Stimulated activated CD4-positive, alpha-beta T cell treated with anti-CD3 and anti-CD28 coated beads, Interleukin-15, amount 100 ng/mL, for 24 hours (primary cell): ENCODE measurements at regions not wholly inside any gene's neighbourhood (a gene's known extent, or its start where the extent isn't known, plus 50 kb on each side); places are given as distances from the start of the nearest gene placed in this dataset.

ENCODE experiments used
- DNase-seq: peaks from one replicate; pipeline ENCODE4 v3.0.0-alpha.2; 2020

GRCh38 chr2:147792966-147793617 lies 51.7 kb upstream of the ACVR2A start:
- no peak for DNase-seq

- no peak for DNase-seq
Observed at GRCh38 chr2:147790580-147790979, 54.2 kb upstream of the ACVR2A start.

GRCh38 chr2:147789720-147790119 lies 55.1 kb upstream of the ACVR2A start:
- DNase-seq: no peak

- no peak for DNase-seq
Observed at GRCh38 chr2:147789287-147789686, 55.5 kb upstream of the ACVR2A start.

GRCh38 chr2:147782141-147782930 lies 62.5 kb upstream of the ACVR2A start:
- DNase-seq: no peak

- no peak for DNase-seq
Observed at GRCh38 chr2:147779440-147779839, 65.4 kb upstream of the ACVR2A start.

GRCh38 chr2:147777394-147777793 lies 67.4 kb upstream of the ACVR2A start:
- no peak for DNase-seq

GRCh38 chr2:147774805-147775204 lies 70.0 kb upstream of the ACVR2A start:
- DNase-seq: no peak

GRCh38 chr2:147773479-147773878 lies 71.3 kb upstream of the ACVR2A start:
- no peak for DNase-seq

- no peak for DNase-seq
Observed at GRCh38 chr2:147772781-147773180, 72.0 kb upstream of the ACVR2A start.

GRCh38 chr2:147763861-147764260 lies 81.0 kb upstream of the ACVR2A start:
- no peak for DNase-seq

GRCh38 chr2:147760984-147761383 lies 83.8 kb upstream of the ACVR2A start:
- no peak for DNase-seq

- no peak for DNase-seq
Observed at GRCh38 chr2:147759536-147759935, 85.3 kb upstream of the ACVR2A start.

- no peak for DNase-seq
Observed at GRCh38 chr2:147758821-147759220, 86.0 kb upstream of the ACVR2A start.

GRCh38 chr2:147756069-147756468 lies 88.8 kb upstream of the ACVR2A start:
- DNase-seq: no peak

- no peak for DNase-seq
Observed at GRCh38 chr2:147740211-147740927, 104.5 kb upstream of the ACVR2A start.

GRCh38 chr2:147739508-147739907 lies 105.3 kb upstream of the ACVR2A start:
- DNase-seq: no peak

GRCh38 chr2:147718831-147719230 lies 126.0 kb upstream of the ACVR2A start:
- no peak for DNase-seq

GRCh38 chr2:147716906-147717305 lies 127.9 kb upstream of the ACVR2A start:
- no peak for DNase-seq

GRCh38 chr2:147715807-147716206 lies 129.0 kb upstream of the ACVR2A start:
- no peak for DNase-seq

- DNase-seq: no peak
Observed at GRCh38 chr2:147714582-147714981, 130.2 kb upstream of the ACVR2A start.

GRCh38 chr2:147713349-147713748 lies 131.5 kb upstream of the ACVR2A start:
- DNase-seq: no peak

GRCh38 chr2:147712051-147712450 lies 132.8 kb upstream of the ACVR2A start:
- DNase-seq: no peak

- DNase-seq: no peak
Observed at GRCh38 chr2:147711031-147711430, 133.8 kb upstream of the ACVR2A start.
